GM19438 (cell line): ENCODE measurements at regions not wholly inside any gene's neighbourhood (a gene's known extent, or its start where the extent isn't known, plus 50 kb on each side); places are given as distances from the start of the nearest gene placed in this dataset.
"Not testable (repeated sequence)": the region's sequence is repeated elsewhere in the genome, so short reads cannot be mapped to it uniquely, and the experiment has no call there.

ENCODE experiments used
- ATAC-seq: cut with Tn5 transposase; IDR thresholded peaks from one replicate; pipeline ENCODE4 v1.9.1; 2021; ENCODE audit warnings: low read depth; ENCODE audit not compliant: unreplicated experiment

DNA sequence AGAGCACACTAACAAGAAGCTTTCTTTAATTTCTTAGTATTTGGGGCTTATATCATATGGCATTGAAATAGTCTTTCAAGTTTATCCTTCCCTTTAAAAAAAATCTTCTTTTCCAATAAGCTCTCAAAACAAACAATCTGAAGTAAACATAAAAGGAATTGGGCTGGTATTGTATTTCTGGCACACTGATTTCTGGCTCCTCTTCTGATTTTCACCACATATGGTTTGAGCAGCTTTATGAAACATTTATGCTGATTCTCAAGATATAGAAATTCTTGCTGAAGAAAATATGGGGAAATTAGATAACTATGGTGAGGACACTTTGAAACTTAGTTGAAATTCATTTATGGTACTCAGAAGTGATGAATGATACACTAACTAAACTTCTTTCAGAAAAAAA, 467.2 kb downstream of the TFAP2B start:
- ATAC-seq: no peak

GRCh38 chr6:51289041-51289440, 470.4 kb downstream of the TFAP2B start:
- ATAC-seq: no peak

DNA sequence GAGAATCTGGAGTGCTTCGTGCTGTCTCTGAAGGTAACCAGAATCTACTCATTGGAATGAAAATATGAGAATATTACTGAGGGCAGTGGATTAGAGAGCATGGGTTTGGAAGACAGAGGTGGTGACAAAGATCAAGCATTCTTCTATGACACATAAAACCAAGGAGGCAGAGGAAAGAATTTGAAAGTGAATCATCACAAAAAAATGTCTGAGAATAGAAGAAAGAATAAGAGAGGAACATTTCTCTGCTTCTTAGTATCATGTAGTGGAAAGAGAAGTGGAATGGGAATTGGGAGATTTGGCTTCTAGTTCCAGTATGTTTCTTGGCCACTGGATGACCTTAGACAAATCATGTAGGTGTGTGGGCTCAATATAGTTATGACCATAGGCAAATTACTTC, 474.0 kb downstream of the TFAP2B start:
- no peak for ATAC-seq

DNA sequence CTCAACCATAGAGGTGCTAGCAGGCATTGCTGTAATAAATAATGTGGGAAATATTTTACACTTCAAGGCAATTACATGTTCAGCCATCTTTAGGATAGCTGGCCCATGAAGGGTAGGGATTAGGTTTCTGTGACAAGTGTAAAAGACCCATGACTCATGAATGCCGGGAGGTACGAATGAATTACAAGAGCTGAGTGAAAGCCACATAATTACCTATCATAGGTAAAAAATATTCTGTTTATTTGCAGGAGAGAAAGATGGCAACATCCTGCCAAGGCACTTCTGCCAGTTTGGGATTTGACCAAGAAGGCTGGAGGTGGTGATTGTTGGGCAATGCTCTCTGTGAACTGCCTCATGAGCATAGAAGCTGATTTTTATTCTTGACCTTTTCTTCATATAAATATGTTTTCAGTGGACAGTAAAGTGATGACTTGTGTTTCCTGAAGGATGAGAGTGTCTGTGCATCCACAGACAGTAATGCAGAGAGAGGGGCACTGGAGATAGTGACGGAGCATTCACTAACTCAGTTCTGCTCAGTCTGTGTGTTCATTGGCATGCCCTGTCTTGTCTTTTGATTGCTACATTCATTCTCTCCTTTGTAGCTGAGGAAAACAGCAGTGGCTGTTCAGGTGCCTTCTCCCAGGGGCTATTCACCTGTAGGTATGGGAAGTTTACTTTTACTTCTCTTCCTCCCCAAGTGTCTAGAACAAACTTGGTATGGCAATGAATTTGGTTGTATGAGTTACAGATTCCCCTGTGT, 481.1 kb downstream of the TFAP2B start:
- ATAC-seq: no peak

- no peak for ATAC-seq
Observed at GRCh38 chr6:51300510-51300909, 481.8 kb downstream of the TFAP2B start.

DNA sequence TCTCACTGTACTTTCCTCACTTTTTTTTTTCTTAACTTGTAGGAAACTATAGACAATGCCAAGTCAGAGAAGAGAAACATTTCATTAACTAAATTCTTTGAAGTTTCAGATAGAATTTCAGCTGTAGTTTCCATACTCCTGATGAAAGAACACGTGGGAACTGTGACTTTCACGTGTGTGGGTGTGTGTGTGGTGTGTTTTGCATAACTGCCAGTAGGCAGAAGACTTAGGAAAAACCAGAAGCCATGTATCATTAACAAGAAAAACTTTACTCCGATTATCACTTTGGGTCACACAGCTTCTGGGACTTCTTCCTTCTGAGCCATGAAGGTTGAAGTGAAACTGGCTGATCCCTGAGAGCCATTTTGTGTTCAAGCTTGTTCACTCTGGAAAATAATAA, 483.3 kb downstream of the TFAP2B start:
- no peak for ATAC-seq

DNA sequence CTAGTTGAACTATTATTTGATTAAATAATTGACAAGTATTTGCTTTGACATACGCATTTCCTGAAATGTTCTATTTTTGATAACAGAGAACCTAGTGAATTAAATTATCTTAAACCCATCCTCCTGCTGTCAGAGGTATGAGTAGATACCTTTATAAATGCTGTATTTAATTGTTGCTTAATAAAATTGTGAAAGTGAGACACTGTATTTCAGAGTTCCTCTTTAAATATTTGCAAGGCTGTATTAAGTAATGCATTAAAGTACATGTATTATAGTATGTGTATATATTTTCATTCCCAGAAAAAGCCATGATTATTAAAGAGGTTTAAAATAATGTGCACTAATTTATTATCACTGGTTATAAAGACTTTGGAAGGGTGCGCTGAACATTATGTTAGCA, 483.8 kb downstream of the TFAP2B start:
- no peak for ATAC-seq

- no peak for ATAC-seq
Observed at GRCh38 chr6:51303338-51303737, 484.7 kb downstream of the TFAP2B start.

DNA sequence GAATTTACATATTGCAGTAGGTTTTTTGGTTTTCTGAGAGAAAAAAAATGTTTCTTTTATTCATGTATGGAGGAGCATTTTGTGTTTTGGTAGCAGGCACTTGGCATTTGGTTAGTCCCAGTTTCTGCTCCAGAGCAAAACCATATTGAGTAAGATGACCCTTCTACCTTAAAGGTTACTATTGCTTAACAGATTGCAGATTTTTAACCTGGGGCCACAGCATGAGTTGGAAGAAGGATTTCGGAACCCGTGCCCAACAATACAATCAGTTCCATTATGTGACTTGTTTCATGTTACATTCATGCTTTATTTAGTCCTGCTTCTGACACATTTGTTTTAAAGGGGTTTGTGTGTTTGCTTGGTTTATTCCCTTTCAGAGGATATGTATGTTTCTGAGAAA, 496.3 kb downstream of the TFAP2B start:
- no peak for ATAC-seq

DNA sequence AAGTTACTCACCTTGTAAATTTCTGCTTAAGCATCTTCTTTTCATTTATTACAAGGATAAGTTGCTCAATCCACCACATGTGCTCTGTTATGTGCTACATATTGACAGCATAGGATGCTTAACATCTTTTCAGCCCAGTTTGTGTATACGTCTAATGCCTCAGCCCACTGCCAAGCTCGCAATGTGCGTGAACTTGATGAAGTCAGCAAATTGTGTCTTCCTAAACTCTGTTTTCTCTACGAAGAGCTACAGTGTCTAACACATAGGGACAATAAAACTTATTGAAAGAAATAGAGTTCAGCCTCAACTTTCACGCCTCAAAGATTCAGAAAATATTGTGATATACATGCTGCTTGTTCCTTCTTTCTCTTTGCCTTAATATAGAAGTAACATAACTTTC, 500.0 kb downstream of the TFAP2B start:
- no peak for ATAC-seq

- ATAC-seq: not testable (repeated sequence)
Observed at GRCh38 chr6:51321477-51321876, 502.8 kb downstream of the TFAP2B start.

DNA sequence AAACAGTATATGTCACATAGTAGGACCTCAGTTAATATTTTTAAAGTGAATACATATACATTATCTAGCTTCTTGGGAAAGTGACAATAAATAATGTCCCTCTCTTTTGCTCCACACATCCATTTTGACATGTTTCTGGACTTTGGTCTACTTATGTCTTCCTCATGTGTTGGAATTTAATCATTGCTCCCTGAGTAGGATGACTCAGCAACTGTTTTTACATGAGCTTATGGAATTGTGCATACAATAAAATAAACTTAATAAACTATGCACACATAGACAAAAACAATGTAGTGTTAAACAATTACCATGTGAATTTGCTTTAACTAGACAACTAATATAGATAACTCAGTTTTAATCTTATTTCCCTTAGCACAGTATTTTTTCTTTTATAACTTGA, 503.8 kb downstream of the TFAP2B start:
- no peak for ATAC-seq

- ATAC-seq: no peak
Observed at GRCh38 chr6:51323056-51323455, 504.4 kb downstream of the TFAP2B start.

GRCh38 chr6:51330971-51331370, 512.3 kb downstream of the TFAP2B start:
- no peak for ATAC-seq

DNA sequence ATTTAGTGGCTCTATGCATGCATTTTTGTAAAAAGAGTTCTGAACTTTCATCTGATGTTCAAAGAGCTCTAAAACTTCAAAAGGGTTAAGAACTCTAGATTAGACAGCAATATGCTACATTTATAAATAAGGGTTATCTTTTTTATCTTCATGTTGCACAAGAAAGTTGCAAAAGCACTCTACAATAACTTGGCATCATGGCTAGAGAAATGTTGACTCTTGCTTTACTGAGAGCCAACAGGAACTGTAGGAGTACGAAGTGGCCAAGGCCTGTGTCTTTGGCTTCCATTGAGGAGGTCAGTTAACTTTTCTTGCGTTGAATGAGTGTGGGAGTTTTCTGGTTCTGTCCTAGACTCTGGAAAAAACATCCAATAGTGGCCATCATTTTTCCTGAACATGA, 516.9 kb downstream of the TFAP2B start:
- no peak for ATAC-seq

DNA sequence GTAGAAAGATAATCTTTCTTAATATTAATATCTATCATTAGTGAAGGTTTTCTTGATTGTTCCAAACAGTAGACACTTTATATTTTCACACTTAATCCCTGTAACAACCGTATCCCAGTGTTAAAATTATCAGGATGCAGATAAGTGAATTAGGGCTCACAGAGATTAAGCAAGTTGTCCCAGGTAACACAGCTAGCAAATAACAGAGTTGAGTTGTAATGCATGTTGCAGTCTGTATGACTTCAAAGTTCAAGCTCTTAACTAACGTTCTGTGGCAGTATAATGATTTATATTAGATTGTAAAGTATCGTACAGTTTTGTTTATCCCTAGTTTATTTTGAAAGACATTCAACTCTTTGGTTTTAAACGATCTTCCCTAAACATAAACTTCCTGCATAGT, 517.5 kb downstream of the TFAP2B start:
- ATAC-seq: no peak

GRCh38 chr6:51337277-51337676, 518.6 kb downstream of the TFAP2B start:
- no peak for ATAC-seq

DNA sequence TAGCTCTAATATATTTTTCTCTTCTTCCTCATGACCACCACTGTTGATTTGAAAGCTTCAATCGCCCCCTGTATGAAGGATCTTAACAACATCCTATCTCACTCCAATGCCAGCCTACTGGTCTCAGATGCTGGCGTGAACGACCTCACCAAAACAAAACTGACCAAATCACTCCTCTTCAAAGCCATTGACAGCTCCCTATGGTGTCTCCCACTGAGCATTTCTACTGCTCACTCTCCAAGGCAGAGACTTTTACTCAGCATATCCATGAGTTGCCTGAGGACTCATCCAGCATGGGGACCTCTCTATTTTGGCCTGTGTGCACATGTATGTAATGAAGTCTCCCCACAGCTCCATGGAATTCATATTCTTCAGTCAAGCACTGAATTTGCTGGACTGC, 520.4 kb downstream of the TFAP2B start:
- ATAC-seq: no peak

- no peak for ATAC-seq
Observed at GRCh38 chr6:51339728-51340127, 521.1 kb downstream of the TFAP2B start.

DNA sequence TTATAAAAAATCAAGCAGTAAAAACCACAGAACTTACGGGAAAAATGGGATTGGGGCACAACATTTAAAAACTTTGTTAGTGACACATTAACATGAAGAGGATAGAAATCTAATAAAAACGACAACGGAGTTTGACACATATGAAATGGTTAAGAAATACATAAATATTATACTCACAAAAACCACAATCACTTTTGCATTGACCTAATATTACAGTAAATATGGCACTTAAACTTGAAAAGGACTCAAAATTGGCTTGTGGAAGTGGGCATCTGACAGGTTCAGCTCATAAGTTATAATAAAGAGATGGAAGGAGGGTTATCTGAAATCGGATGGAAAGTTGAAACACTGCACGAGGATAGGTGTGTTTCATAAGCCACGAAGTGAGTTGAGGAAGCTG, 523.7 kb downstream of the TFAP2B start:
- no peak for ATAC-seq

GRCh38 chr6:51349857-51350256, 531.2 kb downstream of the TFAP2B start:
- ATAC-seq: no peak

DNA sequence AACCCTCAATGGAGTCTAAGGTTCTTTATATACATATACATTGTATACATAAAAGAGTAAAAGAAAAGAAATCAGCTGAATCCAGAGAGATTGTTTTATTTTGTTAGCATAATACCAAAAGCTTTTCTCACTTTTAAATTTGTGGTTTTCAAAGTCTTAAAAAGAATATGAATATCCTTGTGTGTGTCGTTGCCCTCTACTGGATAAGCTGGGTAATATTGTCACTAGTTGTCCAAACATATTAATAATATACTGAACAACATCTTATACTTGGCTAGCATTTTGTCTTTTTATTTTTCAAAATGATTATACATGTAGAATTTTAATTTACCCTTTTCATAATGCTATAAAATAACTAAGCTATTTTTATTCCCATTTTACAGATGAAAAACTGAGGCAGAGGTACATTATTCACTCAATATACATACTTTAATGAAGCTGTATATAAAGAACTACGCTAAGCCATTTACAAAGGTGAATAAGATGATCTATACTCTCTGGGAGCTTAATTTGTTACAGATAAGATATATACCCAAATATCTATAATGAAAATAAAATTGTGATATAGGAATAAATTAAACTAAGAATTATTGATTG, 531.7 kb downstream of the TFAP2B start:
- no peak for ATAC-seq
